HUES64 (cell line): ENCODE measurements at regions not wholly inside any gene's neighbourhood (a gene's known extent, or its start where the extent isn't known, plus 50 kb on each side); places are given as distances from the start of the nearest gene placed in this dataset.
"Not testable (repeated sequence)": the region's sequence is repeated elsewhere in the genome, so short reads cannot be mapped to it uniquely, and the experiment has no call there.

ENCODE experiments used
- H3K27ac ChIP-seq: 2 replicates; pipeline ENCODE4 v1.7.0; 2013; ENCODE audit warnings: low read depth, low read length, inconsistent platforms
- H3K27me3 ChIP-seq: 2 replicates; pipeline ENCODE4 v1.6.1; 2013; ENCODE audit warnings: mild to moderate bottlenecking, low read length; ENCODE audit not compliant: insufficient read depth
- H3K36me3 ChIP-seq: 2 replicates; pipeline ENCODE4 v1.6.1; 2013; ENCODE audit warnings: mild to moderate bottlenecking, low read length; ENCODE audit not compliant: insufficient read depth
- H3K4me1 ChIP-seq: 2 replicates; pipeline ENCODE4 v1.6.1; 2013; ENCODE audit warnings: mild to moderate bottlenecking, low read length, moderate library complexity; ENCODE audit not compliant: insufficient read depth
- H3K4me3 ChIP-seq: 2 replicates; pipeline ENCODE4 v1.5.1; 2013; ENCODE audit warnings: mild to moderate bottlenecking, low read length, moderate library complexity
- H3K9ac ChIP-seq: 2 replicates; pipeline ENCODE4 v1.6.1; 2013; ENCODE audit warnings: mild to moderate bottlenecking, low read depth, low read length
- H3K9me3 ChIP-seq: 2 replicates; pipeline ENCODE4 v1.6.1; 2013; ENCODE audit warnings: low read depth, low read length; ENCODE audit not compliant: insufficient read depth
- WGBS: fragments of 150-250, 120-280 bp; methylation state at CpG from one replicate; pipeline ENCODE4 v1.1.7; 2013; ENCODE audit warnings: missing lambda C conversion rate; 5-methylcytosine and 5-hydroxymethylcytosine counted together

DNA sequence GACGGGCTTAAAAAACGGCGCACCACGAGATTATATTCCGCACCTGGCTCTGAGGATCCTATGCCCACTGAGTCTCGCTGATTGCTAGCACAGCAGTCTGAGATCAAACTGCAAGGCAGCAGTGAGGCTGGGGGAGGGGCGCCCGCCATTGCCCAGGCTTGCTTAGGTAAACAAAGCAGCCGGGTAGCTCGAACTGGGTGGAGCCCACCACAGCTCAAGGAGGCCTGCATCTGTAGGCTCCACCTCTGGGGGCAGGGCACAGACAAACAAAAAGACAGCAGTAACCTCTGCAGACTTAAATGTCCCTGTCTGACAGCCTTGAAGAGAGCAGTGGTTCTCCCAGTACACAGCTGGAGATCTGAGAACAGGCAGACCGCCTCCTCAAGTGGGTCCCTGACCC lies 725.6 kb downstream of the NUP35 start:
- 83% methylated on average over 11 of the region's 11 CpGs for WGBS
- H3K4me1 ChIP-seq, H3K9ac ChIP-seq, H3K27ac ChIP-seq, H3K9me3 ChIP-seq, H3K27me3 ChIP-seq, H3K4me3 ChIP-seq, H3K36me3 ChIP-seq: not testable (repeated sequence)

DNA sequence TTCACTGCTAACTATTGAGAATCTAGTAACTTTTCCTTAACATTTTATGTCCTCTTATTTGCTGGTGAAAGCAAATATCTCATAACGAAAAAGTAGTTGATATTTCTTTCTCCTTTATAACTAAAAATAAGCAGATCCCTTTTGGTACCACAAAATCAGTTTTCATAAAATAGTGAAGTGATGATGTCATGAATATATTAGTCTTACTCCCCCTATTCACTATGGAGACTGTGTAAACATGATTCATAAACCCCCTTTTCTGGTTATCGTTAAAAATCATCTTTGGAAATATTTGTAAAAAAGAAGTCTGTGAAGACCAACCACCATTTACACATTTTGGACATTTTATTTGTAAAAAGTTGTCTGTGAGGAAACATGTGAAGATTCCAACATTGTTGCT lies 734.9 kb downstream of the NUP35 start:
- no peak overlapping the region for H3K27ac ChIP-seq
- H3K4me3 ChIP-seq, result no peak overlapping the region
- no peaks in the 10 kb centered on the region for H3K36me3 ChIP-seq
- no peak overlapping the region for H3K9ac ChIP-seq
- no peaks in the 10 kb centered on the region for H3K4me1 ChIP-seq
- no CpG with 5 or more reads among the region's 2 CpGs for WGBS
- 0 out of 2 replicates have a peak, but pooled peaks cover 2% of the 10 kb centered on the region for H3K9me3 ChIP-seq
- H3K27me3 ChIP-seq, result no peaks in the 10 kb centered on the region

DNA sequence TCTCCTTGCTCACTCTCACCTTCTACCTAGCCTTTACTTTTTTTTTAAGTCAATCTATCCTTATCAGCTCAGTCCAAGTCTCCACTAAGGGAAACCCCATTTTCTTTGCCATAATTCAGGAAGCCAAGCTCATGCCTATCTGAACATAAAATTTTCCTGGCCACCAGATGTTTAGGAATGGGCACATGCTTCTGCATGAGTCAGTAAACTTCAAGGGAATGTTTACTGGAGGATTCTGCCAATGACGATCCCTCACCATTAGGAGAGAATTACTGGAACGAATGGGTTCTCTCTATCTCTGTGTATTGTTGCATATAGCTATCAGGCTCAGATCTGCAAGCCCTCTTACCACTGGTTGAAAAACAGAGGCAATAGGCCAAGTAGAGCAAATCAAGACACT lies 731.7 kb upstream of the ZNF804A start:
- Histone ChIP-seq H3K36me3 (no peaks in the 10 kb centered on the region), H3K9ac (no peak overlapping the region), H3K4me1 (no peaks in the 10 kb centered on the region), H3K9me3 (no peaks in the 10 kb centered on the region), H3K27me3 (no peaks in the 10 kb centered on the region), H3K4me3 (no peak overlapping the region), H3K27ac (no peak overlapping the region)
- 89% methylated on average over 2 of the region's 2 CpGs for WGBS

DNA sequence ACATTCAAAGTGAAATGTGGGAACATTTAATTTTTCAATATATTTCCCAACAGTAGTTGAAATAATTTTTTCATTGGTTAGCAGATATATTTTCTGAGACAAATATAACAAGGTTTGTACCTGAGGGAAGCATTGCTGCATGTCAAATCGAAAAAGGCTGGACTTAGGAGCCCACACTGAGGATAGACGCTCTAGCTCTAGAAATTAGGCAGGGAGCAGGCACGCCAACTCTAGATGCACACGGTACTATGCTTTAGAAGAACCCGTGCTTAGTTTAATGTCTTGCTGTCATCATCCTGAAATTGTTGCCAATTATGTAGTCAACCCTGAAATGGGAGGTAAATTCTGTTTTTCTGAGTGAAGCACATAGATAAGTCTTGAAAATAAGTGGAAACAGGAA lies 731.1 kb upstream of the ZNF804A start:
- H3K9me3 ChIP-seq, result no peaks in the 10 kb centered on the region
- WGBS, result 91% methylated on average over 5 of the region's 5 CpGs

DNA sequence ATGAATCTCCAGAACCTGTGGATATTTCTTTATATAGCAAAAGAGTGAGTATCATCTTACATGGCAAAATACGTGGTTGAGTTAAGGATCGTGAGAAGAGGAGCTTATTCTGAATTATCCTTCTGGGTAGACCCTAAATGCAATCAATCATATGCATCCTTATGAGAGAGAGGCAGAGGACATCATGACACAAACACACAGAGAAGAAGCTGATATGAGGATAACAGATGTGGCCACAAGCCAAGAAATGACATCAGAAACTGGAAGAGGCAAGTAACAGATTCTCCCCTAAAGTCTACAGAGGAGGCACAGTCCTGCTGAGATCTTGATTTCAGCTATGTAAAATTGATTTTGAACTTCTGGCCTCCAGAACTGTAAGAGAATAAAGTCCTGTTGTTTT lies 730.2 kb upstream of the ZNF804A start:
- Histone ChIP-seq H3K4me3 (no peak overlapping the region), H3K9me3 (no peaks in the 10 kb centered on the region), H3K27me3 (no peaks in the 10 kb centered on the region), H3K27ac (no peak overlapping the region), H3K4me1 (no peaks in the 10 kb centered on the region), H3K36me3 (no peaks in the 10 kb centered on the region), H3K9ac (no peak overlapping the region)
- 100% methylated on average over 1 of the region's 2 CpGs for WGBS

More for the DNA sequence above, 731.1 kb upstream of the ZNF804A start:
- Histone ChIP-seq H3K27me3 (no peaks in the 10 kb centered on the region), H3K4me3 (no peak overlapping the region), H3K4me1 (no peaks in the 10 kb centered on the region), H3K27ac (no peak overlapping the region), H3K9ac (no peak overlapping the region), H3K36me3 (no peaks in the 10 kb centered on the region)

DNA sequence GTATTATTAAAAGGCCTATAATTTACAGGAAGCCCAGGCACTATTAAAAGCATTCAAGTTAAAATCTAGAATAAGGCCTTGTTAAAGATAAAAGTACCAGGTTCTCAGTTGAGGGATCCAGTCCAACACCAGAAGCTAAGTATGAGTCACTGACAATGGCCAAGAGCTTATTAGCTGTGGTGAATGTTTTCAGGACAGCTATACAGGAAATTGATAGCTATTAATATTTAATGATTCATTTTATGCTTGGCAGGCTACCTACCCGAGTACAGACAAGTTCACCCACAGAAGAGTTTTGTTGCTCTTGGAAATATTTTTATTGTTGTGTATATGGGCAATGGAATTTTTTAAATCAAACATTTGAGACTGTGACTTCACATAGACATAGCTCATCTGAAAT lies 729.6 kb upstream of the ZNF804A start:
- Histone ChIP-seq H3K4me1 (no peaks in the 10 kb centered on the region), H3K4me3 (no peak overlapping the region), H3K36me3 (no peaks in the 10 kb centered on the region), H3K9me3 (no peaks in the 10 kb centered on the region), H3K27me3 (no peaks in the 10 kb centered on the region), H3K27ac (no peak overlapping the region), H3K9ac (no peak overlapping the region)
- no CpG with 5 or more reads among the region's 1 CpG for WGBS

DNA sequence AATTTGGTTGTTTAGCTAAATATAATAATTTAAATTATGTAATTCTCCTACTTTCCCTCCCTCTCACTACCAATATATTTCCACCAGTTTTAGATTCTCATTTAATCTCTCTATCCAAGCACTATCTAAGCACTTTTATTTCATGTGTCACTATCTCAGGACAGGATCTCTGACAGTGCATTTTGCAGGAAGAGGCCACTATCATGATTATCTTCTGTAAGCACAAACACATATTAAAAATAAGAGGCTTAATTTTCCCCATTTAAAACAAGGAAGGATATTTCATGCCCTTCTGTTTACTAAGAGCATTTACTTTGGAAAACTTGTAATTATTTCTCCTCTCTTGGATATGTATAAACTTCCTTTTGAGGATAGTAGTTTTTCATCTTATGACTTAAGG lies 726.2 kb upstream of the ZNF804A start:
- H3K27ac ChIP-seq, result no peak overlapping the region
- no peaks in the 10 kb centered on the region for H3K36me3 ChIP-seq
- no peaks in the 10 kb centered on the region for H3K27me3 ChIP-seq
- H3K9ac ChIP-seq, result no peak overlapping the region
- no peaks in the 10 kb centered on the region for H3K9me3 ChIP-seq
- H3K4me3 ChIP-seq, result no peak overlapping the region
- H3K4me1 ChIP-seq, result no peaks in the 10 kb centered on the region

DNA sequence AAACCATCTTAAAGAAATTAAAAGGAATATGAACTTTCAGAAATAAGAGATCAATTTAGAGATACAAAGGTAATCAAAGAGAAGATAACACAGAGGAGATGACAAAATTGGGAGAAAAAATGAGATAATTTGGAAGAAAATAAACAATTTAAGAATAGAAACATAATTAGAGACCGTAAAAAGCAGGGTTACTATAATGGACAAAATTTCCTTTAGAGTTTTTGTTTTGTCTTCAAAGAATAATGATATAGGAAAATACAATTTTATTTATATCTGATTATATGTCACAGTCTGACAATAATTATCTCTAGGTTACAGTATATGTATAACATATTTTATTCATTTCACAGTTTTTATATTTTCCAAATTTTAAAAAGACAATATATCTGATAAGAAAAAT lies 716.4 kb upstream of the ZNF804A start:
- no peaks in the 10 kb centered on the region for H3K4me1 ChIP-seq
- H3K4me3 ChIP-seq, result no peak overlapping the region
- no peaks in the 10 kb centered on the region for H3K27me3 ChIP-seq
- WGBS, result no CpG with 5 or more reads among the region's 1 CpG
- H3K9ac ChIP-seq, result no peak overlapping the region
- H3K27ac ChIP-seq, result no peak overlapping the region
- no peaks in the 10 kb centered on the region for H3K36me3 ChIP-seq
- H3K9me3 ChIP-seq, result no peaks in the 10 kb centered on the region

DNA sequence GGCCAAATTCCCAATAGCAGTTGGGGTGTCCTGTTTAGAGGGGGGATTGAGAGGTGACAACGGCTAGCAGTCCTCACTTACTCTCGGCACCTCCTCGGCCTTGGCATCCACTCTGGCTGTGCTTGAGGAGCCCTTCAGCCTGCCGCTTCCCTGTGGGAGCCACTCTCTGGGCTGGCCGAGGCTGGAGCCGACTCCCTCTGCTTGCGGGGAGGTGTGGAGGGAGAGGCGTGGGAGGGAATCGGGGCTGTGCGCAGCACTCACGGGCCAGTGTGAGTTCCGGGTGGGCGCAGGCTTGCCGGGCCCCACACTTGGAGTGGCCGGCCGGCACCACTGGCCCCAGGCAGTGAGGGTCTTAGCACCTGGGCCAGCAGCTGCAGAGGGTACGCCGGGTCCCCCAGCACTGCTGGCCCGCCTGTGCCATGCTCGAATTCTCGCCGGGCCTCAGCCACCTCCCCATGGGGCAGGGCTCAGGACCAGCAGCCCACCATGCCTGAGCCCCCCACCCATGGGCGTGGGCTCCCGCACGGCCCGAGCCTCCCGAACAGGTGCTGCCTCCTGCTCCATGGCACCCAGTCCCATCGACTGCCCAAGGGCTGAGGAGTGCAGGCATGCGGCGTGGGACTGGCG lies 705.9 kb upstream of the ZNF804A start:
- Histone ChIP-seq H3K4me3 (no peak overlapping the region), H3K4me1 (no peaks in the 10 kb centered on the region; the same call in 1 of the 2 replicates), H3K9me3 (no peaks in the 10 kb centered on the region; the same call in 1 of the 2 replicates), H3K27ac (no peak overlapping the region), H3K36me3 (no peaks in the 10 kb centered on the region), H3K9ac (no peak overlapping the region), H3K27me3 (no peaks in the 10 kb centered on the region)
- WGBS, result 95% methylated on average over 31 of the region's 31 CpGs

DNA sequence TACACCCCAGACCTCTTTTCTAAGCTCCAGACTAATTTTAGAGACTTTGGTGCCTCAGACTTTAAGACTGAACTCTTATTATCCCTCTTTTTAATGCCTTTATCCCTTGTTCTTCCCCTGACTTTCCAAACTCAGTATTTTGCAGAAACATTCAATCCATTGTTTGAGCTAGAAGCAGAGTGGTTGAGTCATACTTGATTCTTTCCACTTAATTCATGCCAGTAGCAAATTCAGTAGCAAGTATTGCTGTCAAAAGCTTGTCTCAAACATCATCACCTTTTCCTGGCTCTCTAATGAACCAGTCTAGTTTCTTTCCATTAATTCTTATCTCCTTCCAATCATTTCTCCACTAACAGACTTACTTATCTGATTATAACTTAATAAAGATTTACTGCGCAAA lies 699.7 kb upstream of the ZNF804A start:
- no peaks in the 10 kb centered on the region for H3K9me3 ChIP-seq
- 100% methylated on average over 1 of the region's 1 CpG for WGBS
- no peak overlapping the region for H3K4me3 ChIP-seq
- H3K4me1 ChIP-seq, result no peaks in the 10 kb centered on the region; the same call in 1 of the 2 replicates
- no peak overlapping the region for H3K9ac ChIP-seq
- H3K27ac ChIP-seq, result no peak overlapping the region
- no peaks in the 10 kb centered on the region for H3K27me3 ChIP-seq
- H3K36me3 ChIP-seq, result no peaks in the 10 kb centered on the region

DNA sequence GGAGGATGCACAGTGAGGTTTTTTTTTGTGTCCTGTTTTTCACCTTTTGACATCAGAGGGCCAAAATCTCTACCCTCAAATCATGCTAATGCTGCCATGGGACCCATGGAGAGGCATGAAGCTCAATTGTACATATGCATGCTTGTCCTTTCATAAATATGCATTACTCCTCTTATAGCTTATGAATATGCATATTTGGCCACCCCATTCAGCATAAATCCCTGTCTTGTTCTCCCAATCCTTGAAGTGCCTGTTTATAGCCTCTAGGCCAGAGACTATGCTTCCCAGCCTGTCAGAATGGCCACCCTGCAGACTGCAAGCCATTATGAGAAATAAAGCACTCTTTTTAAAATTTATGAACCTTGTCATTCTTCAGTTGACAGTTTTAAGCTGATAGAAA lies 696.4 kb upstream of the ZNF804A start:
- Histone ChIP-seq H3K36me3 (no peaks in the 10 kb centered on the region), H3K9me3 (no peaks in the 10 kb centered on the region), H3K4me3 (no peak overlapping the region), H3K9ac (no peak overlapping the region), H3K27ac (no peak overlapping the region), H3K27me3 (no peaks in the 10 kb centered on the region), H3K4me1 (no peaks in the 10 kb centered on the region)

DNA sequence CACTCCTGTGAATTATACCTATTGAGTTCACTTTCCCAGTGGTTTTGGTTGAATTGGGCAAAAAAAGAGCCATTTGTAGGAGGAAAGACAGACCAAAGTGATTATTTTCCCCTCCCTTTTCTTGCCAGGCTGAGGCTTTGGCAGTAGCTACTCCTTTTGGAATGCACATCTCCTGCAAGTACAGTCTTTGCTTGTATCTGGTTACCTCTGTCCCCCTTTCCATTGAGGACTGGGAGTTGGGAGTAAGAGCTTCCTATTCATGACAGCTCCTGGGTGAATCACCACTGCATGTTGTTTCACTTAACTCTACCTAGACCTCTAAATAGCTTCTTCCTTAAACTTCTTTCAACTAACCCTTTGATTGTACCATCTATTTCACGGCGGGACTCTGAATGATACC lies 695.3 kb upstream of the ZNF804A start:
- Histone ChIP-seq H3K27me3 (no peaks in the 10 kb centered on the region), H3K36me3 (no peaks in the 10 kb centered on the region), H3K4me3 (no peak overlapping the region), H3K9ac (no peak overlapping the region), H3K4me1 (no peaks in the 10 kb centered on the region), H3K27ac (no peak overlapping the region), H3K9me3 (no peaks in the 10 kb centered on the region)
- WGBS, result no CpG with 5 or more reads among the region's 2 CpGs
